Stomach (tissue), 8 donors: ENCODE measurements at regions not wholly inside any gene's neighbourhood (a gene's known extent, or its start where the extent isn't known, plus 50 kb on each side); places are given as distances from the start of the nearest gene placed in this dataset.

Source experiments
- DNase-seq, 2 donors: peaks; one replicate each; pipeline versions ENCODE4 v3.0.0 to v3.0.0-alpha.2; 2013 to 2019
- H3K27ac ChIP-seq, 5 donors: fragments of 200-600 bp in 4 of 5; sonication (generic) in 4 of 5; one replicate each; pipeline ENCODE4 v1.5.1; 2013 to 2019; ENCODE audit warnings: mild to moderate bottlenecking in 1 of 5, moderate library complexity in 1 of 5
- H3K27me3 ChIP-seq, 3 donors: fragments of 200-600 bp; sonication (generic); one replicate each; pipeline ENCODE4 v1.5.1; 2017 to 2019; ENCODE audit warnings: mixed run types in 1 of 3
- H3K36me3 ChIP-seq, 4 donors: fragments of 200-600 bp; sonication (generic); 1 replicate in 3 of 4; 2 replicates in 1 of 4; pipeline ENCODE4 v1.5.1; 2016 to 2019
- H3K4me1 ChIP-seq, 4 donors: fragments of 200-600 bp; sonication (generic); one replicate each; pipeline ENCODE4 v1.5.1; 2016 to 2019
- H3K4me3 ChIP-seq, 4 donors: fragments of 200-600 bp; sonication (generic) in 3 of 4; one replicate each; pipeline ENCODE4 v1.5.1; 2016 to 2019; ENCODE audit warnings: mild to moderate bottlenecking in 1 of 4
- H3K9me3 ChIP-seq, 4 donors: fragments of 200-600 bp; sonication (generic); one replicate each; pipeline ENCODE4 v1.5.1; 2016 to 2019
- EP300 ChIP-seq: sonication (generic); formaldehyde crosslinking; IDR thresholded peaks from one replicate; pipeline ENCODE4 v1.6.1; 2017; ENCODE audit warnings: antibody characterized with exemption
- POLR2A ChIP-seq, 4 donors: fragments of 450-650 bp; IDR thresholded peaks; one replicate each; pipeline ENCODE4 v1.6.1; 2016; ENCODE audit warnings: antibody characterized with exemption in 4 of 4, control low read depth in 2 of 4, mild to moderate bottlenecking in 1 of 4, moderate library complexity in 1 of 4
- POLR2AphosphoS5 ChIP-seq, 3 donors: sonication (generic); formaldehyde crosslinking; IDR thresholded peaks; one replicate each; pipeline ENCODE4 v1.6.1; 2016; ENCODE audit warnings: antibody characterized with exemption in 3 of 3
- WGBS, 5 donors: extraction: QIAGEN DNeasy Blood & Tissue Kit in 3 of 5; methylation state at CpG; one replicate each; pipeline versions ENCODE4 v1.1.5 to v1.1.7; 2013 to 2018; 5-methylcytosine and 5-hydroxymethylcytosine counted together
- intact Hi-C: fragments of 100-400 bp; cut with DNase I; formaldehyde crosslinking; loops from one replicate; pipeline ENCODE4 v1.15.1; 2023; ENCODE audit warnings: low total_unique reads
- TF ChIP-seq, protein P1 (sequence below), 7 experiments: fragments of 450-650 bp in 4 of 7; fragments of 200-600 bp in 3 of 7; sonication (generic) in 3 of 7; IDR thresholded peaks; one replicate each; pipeline ENCODE4 v1.5.1; 2016 to 2019; ENCODE audit warnings: antibody characterized with exemption in 7 of 7, control low read depth in 2 of 7, mild to moderate bottlenecking in 1 of 7
- donor health status: healthy with polysubstance abuse.
- donor health status: Bipolar disorder and iron deficiency.
- donor health status: healthy.

DNA sequence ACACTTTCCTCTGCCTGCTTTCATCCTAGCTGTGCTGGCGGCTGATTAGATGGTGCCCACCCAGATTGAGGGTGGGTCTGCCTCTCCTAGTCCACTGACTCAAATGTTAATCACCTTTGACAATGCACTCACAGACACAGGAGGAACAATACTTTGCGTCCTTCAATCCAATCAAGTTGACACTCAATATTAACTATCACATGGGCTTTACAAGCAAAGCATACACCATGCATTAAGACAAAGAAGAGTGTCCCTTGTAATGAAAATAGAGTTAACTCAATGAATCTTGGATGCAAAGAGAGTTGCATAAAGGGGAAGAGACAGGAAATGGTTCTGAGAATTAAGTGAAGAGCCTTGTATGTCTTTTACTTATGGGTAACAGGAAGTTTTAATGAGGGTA is 298.7 kb upstream of the BRINP1 start:
- intact Hi-C loops = no loop called here
- no peak for DNase-seq
- Histone ChIP-seq H3K4me1 (no peaks in the 10 kb centered on the region), H3K27me3 (no peaks in the 10 kb centered on the region), H3K36me3 (no peaks in the 10 kb centered on the region), H3K27ac (no peak overlapping the region), H3K4me3 (no peak overlapping the region), H3K9me3 (no peaks in the 10 kb centered on the region)
- TF ChIP-seq POLR2A (IDR thresholded peaks at IDR 0.05) = no peak
- TF ChIP-seq POLR2AphosphoS5 (IDR thresholded peaks at IDR 0.05) = no peak
- TF ChIP-seq, protein P1, sequence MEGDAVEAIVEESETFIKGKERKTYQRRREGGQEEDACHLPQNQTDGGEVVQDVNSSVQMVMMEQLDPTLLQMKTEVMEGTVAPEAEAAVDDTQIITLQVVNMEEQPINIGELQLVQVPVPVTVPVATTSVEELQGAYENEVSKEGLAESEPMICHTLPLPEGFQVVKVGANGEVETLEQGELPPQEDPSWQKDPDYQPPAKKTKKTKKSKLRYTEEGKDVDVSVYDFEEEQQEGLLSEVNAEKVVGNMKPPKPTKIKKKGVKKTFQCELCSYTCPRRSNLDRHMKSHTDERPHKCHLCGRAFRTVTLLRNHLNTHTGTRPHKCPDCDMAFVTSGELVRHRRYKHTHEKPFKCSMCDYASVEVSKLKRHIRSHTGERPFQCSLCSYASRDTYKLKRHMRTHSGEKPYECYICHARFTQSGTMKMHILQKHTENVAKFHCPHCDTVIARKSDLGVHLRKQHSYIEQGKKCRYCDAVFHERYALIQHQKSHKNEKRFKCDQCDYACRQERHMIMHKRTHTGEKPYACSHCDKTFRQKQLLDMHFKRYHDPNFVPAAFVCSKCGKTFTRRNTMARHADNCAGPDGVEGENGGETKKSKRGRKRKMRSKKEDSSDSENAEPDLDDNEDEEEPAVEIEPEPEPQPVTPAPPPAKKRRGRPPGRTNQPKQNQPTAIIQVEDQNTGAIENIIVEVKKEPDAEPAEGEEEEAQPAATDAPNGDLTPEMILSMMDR (IDR thresholded peaks at IDR 0.05) = no peak
- TF ChIP-seq EP300 = no peak
- WGBS, 5 donors = 81 to 91% (median 84%) methylated on average over 2 of the region's 2 CpGs

DNA sequence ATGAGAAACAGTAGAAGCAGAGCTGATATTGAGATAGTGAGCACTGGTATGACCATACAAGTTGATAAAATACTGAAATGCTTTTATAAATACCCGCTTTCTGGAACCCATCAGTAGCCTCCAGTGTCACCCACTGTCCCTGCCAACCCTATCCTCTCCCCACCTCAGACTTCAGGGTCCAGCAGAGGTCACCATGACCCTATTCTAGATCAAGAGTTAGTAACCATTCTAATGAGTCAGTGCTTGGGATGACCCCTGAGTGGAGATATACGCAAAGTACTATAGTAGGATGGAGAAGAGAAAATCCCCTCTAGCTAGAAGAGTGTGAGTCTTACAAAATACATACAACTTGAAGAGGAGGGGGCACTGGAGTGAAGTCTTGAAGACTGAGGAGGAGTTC is 297.9 kb upstream of the BRINP1 start:
- H3K27me3 ChIP-seq = no peaks in the 10 kb centered on the region
- H3K4me1 ChIP-seq = no peaks in the 10 kb centered on the region
- intact Hi-C loops = no loop called here
- 66 to 82% (median 80%) methylated on average over 2 of the region's 2 CpGs for WGBS, 5 donors
- no peaks in the 10 kb centered on the region for H3K9me3 ChIP-seq
- no peak overlapping the region for H3K27ac ChIP-seq
- DNase-seq = no peak
- no peaks in the 10 kb centered on the region for H3K36me3 ChIP-seq
- no peak overlapping the region for H3K4me3 ChIP-seq
- TF ChIP-seq POLR2AphosphoS5 (IDR thresholded peaks at IDR 0.05) = no peak
- no peak for TF ChIP-seq POLR2A (IDR thresholded peaks at IDR 0.05)
- no peak for TF ChIP-seq EP300
- TF ChIP-seq, protein P1 (IDR thresholded peaks at IDR 0.05) = no peak

DNA sequence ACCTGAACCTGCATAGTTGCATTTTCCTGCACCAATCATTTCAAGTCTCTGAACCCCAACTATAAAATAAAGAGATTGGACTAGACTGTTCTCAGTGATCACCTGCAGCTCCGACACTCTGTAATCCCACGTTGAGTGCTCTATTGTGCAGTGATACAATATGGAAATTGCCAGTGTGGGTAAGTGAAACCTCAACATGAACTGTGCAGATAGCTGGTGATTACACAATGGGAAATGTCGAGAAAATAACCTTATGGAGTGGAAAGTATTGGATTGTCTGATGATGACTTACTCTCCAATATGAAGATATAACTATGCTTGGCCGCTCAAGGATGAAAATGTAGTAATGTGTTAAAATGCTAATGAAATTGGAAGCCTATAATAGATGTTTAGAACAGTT is 293.1 kb upstream of the BRINP1 start:
- Histone ChIP-seq H3K9me3 (no peaks in the 10 kb centered on the region), H3K4me3 (no peak overlapping the region), H3K27me3 (no peaks in the 10 kb centered on the region), H3K4me1 (no peaks in the 10 kb centered on the region), H3K27ac (no peak overlapping the region), H3K36me3 (no peaks in the 10 kb centered on the region)
- no peak for TF ChIP-seq POLR2A (IDR thresholded peaks at IDR 0.05)
- no peak for TF ChIP-seq EP300
- no peak for TF ChIP-seq POLR2AphosphoS5 (IDR thresholded peaks at IDR 0.05)
- TF ChIP-seq, protein P1 (IDR thresholded peaks at IDR 0.05) = no peak
- WGBS, 5 donors = 65 to 78% (median 74%) methylated on average over 4 of the region's 4 CpGs
- intact Hi-C loops = no loop called here
- no peak for DNase-seq

DNA sequence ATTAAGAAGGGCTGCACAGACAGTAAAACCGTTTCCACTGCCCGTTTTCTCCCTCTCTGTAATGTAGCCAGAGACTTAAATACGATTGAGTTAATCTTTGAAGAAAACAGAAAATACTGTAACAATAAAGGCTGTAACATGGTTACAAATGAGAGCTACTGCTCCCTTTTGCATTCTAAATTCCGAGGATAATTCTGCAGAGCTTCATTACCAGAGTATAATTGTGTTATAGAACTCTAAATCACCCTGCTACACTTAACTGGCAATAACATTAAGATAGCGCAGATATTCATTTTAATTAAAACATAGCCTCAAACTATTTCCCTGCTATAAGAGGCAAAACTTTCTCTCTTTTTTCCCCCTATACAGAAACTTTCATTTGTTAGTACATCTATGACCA is 283.7 kb upstream of the BRINP1 start:
- H3K9me3 ChIP-seq = no peaks in the 10 kb centered on the region
- no peaks in the 10 kb centered on the region for H3K27me3 ChIP-seq
- intact Hi-C loops = no loop called here
- no peaks in the 10 kb centered on the region for H3K36me3 ChIP-seq
- H3K4me1 ChIP-seq = no peaks in the 10 kb centered on the region
- no peak overlapping the region for H3K27ac ChIP-seq
- TF ChIP-seq, protein P1 (IDR thresholded peaks at IDR 0.05) = no peak
- TF ChIP-seq POLR2AphosphoS5 (IDR thresholded peaks at IDR 0.05) (no peak), POLR2A (IDR thresholded peaks at IDR 0.05) (no peak), EP300 (no peak)
- no peak for DNase-seq
- no peak overlapping the region for H3K4me3 ChIP-seq
- 57 to 71% (median 61%) methylated on average over 5 of the region's 5 CpGs for WGBS, 5 donors
